Astrocyte (in vitro differentiated cells and primary cell): ENCODE measurements at regions not wholly inside any gene's neighbourhood (a gene's known extent, or its start where the extent isn't known, plus 50 kb on each side); places are given as distances from the start of the nearest gene placed in this dataset.

Experiments used
- DNase-seq: peaks from one replicate; pipeline ENCODE4 v3.0.0-alpha.2; 2010; ENCODE audit warnings: low read depth
- FAIRE-seq: peaks from 2 replicates; lab custom pipeline; 2011; peaks lifted over from hg19 to GRCh38; lab: Jason Lieb, UNC
- H2AFZ ChIP-seq: 2 replicates; pipeline ENCODE4 v1.6.0; 2012; ENCODE audit warnings: low read depth, low read length, inconsistent platforms
- H3K27ac ChIP-seq: 2 replicates; pipeline ENCODE4 v1.5.1; 2011; ENCODE audit warnings: low read depth, low read length, inconsistent platforms
- H3K27me3 ChIP-seq: 2 replicates; pipeline ENCODE4 v1.6.0; 2011; ENCODE audit warnings: low read length, inconsistent platforms; ENCODE audit not compliant: insufficient read depth
- H3K36me3 ChIP-seq: 2 replicates; pipeline ENCODE4 v1.5.1; 2011; ENCODE audit warnings: low read length, inconsistent platforms; ENCODE audit not compliant: insufficient read depth
- H3K4me1 ChIP-seq: 2 replicates; pipeline ENCODE4 v1.5.1; 2011; ENCODE audit warnings: low read length, inconsistent platforms; ENCODE audit not compliant: insufficient read depth
- H3K4me2 ChIP-seq: 2 replicates; pipeline ENCODE4 v1.6.0; 2012; ENCODE audit warnings: low read length, inconsistent platforms
- H3K4me3 ChIP-seq: 2 replicates; pipeline ENCODE4 v1.5.1; 2011; ENCODE audit warnings: low read depth, mild to moderate bottlenecking, low read length, inconsistent platforms; ENCODE audit not compliant: insufficient read depth
- H3K79me2 ChIP-seq: 2 replicates; pipeline ENCODE4 v1.6.0; 2012; ENCODE audit warnings: mild to moderate bottlenecking, low read length, inconsistent platforms; ENCODE audit not compliant: insufficient read depth
- H3K9ac ChIP-seq: 2 replicates; pipeline ENCODE4 v1.6.0; 2012; ENCODE audit warnings: mild to moderate bottlenecking, low read length, inconsistent platforms
- H3K9me3 ChIP-seq: 2 replicates; pipeline ENCODE4 v1.5.1; 2012; ENCODE audit warnings: low read depth, mild to moderate bottlenecking, low read length, inconsistent platforms; ENCODE audit not compliant: insufficient read depth
- H4K20me1 ChIP-seq: 2 replicates; pipeline ENCODE4 v1.6.0; 2012; ENCODE audit warnings: low read length, inconsistent platforms; ENCODE audit not compliant: insufficient read depth
- H3K27ac Mint-ChIP-seq: one replicate; pipeline ENCODE4 v1.8.0; 2021; ENCODE audit warnings: mild to moderate bottlenecking, mixed read lengths; ENCODE audit not compliant: unreplicated experiment
- H3K27me3 Mint-ChIP-seq: one replicate; pipeline ENCODE4 v1.8.0; 2021; ENCODE audit warnings: low read depth, mixed read lengths; ENCODE audit not compliant: unreplicated experiment
- H3K36me3 Mint-ChIP-seq: one replicate; pipeline ENCODE4 v1.8.0; 2021; ENCODE audit warnings: low read depth, mixed read lengths; ENCODE audit not compliant: unreplicated experiment
- H3K4me1 Mint-ChIP-seq: one replicate; pipeline ENCODE4 v1.8.0; 2021; ENCODE audit warnings: low read depth, mixed read lengths; ENCODE audit not compliant: unreplicated experiment
- H3K4me3 Mint-ChIP-seq: one replicate; pipeline ENCODE4 v1.8.0; 2021; ENCODE audit warnings: mild to moderate bottlenecking, moderate library complexity, mixed read lengths; ENCODE audit not compliant: unreplicated experiment
- H3K9me3 Mint-ChIP-seq: one replicate; pipeline ENCODE4 v1.8.0; 2021; ENCODE audit warnings: mild to moderate bottlenecking, mixed read lengths; ENCODE audit not compliant: unreplicated experiment
- CTCF ChIP-seq: IDR thresholded peaks from 2 replicates; pipeline ENCODE4 v1.5.1; 2011; ENCODE audit warnings: low read depth, mild to moderate bottlenecking, inconsistent platforms, low read length, moderate library complexity; ENCODE audit not compliant: insufficient read depth
- EZH2 ChIP-seq: IDR thresholded peaks from 2 replicates; pipeline ENCODE4 v1.6.1; 2012; ENCODE audit warnings: mild to moderate bottlenecking, low read length, inconsistent platforms; ENCODE audit not compliant: insufficient read depth

- H3K27ac ChIP-seq, result no peak overlapping the region
- FAIRE-seq, result no peak
- DNase-seq, result no peak
- H4K20me1 ChIP-seq, result no peaks in the 10 kb centered on the region
- peaks cover 5% of the 10 kb centered on the region for H3K9me3 Mint-ChIP-seq
- H3K4me3 ChIP-seq, result no peak overlapping the region
- TF ChIP-seq CTCF (no peak), EZH2 (no peak)
- no peak overlapping the region for H2AFZ ChIP-seq
- no peak overlapping the region for H3K27ac Mint-ChIP-seq
- H3K4me1 Mint-ChIP-seq, result peaks cover 11% of the 10 kb centered on the region
- H3K9ac ChIP-seq, result no peak overlapping the region
- peaks cover 10% of the 10 kb centered on the region for H3K36me3 Mint-ChIP-seq
- no peaks in the 10 kb centered on the region for H3K79me2 ChIP-seq
- H3K9me3 ChIP-seq, result no peaks in the 10 kb centered on the region
- no peak overlapping the region for H3K4me2 ChIP-seq
- no peaks in the 10 kb centered on the region for H3K27me3 Mint-ChIP-seq
- H3K4me1 ChIP-seq, result peaks cover 15% of the 10 kb centered on the region
- H3K36me3 ChIP-seq, result no peaks in the 10 kb centered on the region
- no peak overlapping the region for H3K4me3 Mint-ChIP-seq
- H3K27me3 ChIP-seq, result no peaks in the 10 kb centered on the region
Measured at GRCh38 chr21:29473808-29474207, 175.1 kb downstream of the BACH1 start.

- FAIRE-seq (no peak), DNase-seq (no peak)
- no peaks in the 10 kb centered on the region for H3K36me3 ChIP-seq
- Mint-ChIP-seq H3K9me3 (peaks cover 5% of the 10 kb centered on the region), H3K4me3 (no peak overlapping the region), H3K4me1 (peaks cover 11% of the 10 kb centered on the region), H3K27me3 (no peaks in the 10 kb centered on the region), H3K36me3 (peaks cover 10% of the 10 kb centered on the region), H3K27ac (no peak overlapping the region)
- H3K4me2 ChIP-seq, result no peak overlapping the region
- peaks cover 15% of the 10 kb centered on the region for H3K4me1 ChIP-seq
- H3K9ac ChIP-seq, result no peak overlapping the region
- H4K20me1 ChIP-seq, result no peaks in the 10 kb centered on the region
- H3K27ac ChIP-seq, result no peak overlapping the region
- TF ChIP-seq CTCF (no peak), EZH2 (no peak)
- H3K4me3 ChIP-seq, result no peak overlapping the region
- no peaks in the 10 kb centered on the region for H3K9me3 ChIP-seq
- no peaks in the 10 kb centered on the region for H3K79me2 ChIP-seq
- H2AFZ ChIP-seq, result no peak overlapping the region
- H3K27me3 ChIP-seq, result no peaks in the 10 kb centered on the region
Measured at GRCh38 chr21:29475329-29475728, 176.6 kb downstream of the BACH1 start.

GRCh38 chr21:29477347-29477746 is 178.6 kb downstream of the BACH1 start:
- no peaks in the 10 kb centered on the region for H3K27me3 ChIP-seq
- H3K4me3 ChIP-seq, result no peak overlapping the region
- H3K9ac ChIP-seq, result peak overlapping the region; percentile 26
- Mint-ChIP-seq H3K4me1 (peaks cover 14% of the 10 kb centered on the region), H3K4me3 (no peak overlapping the region), H3K36me3 (peaks cover 12% of the 10 kb centered on the region), H3K27me3 (no peaks in the 10 kb centered on the region), H3K9me3 (peaks cover 5% of the 10 kb centered on the region), H3K27ac (peak overlapping the region; percentile 19)
- peak overlapping the region; percentile 74 for H3K4me2 ChIP-seq
- H3K27ac ChIP-seq, result peak overlapping the region; percentile 53
- no peak for FAIRE-seq
- TF ChIP-seq CTCF, result no peak
- TF ChIP-seq EZH2, result no peak
- no peaks in the 10 kb centered on the region for H3K36me3 ChIP-seq
- peak; percentile 0 for DNase-seq
- no peaks in the 10 kb centered on the region for H3K79me2 ChIP-seq
- H3K9me3 ChIP-seq, result no peaks in the 10 kb centered on the region
- H3K4me1 ChIP-seq, result peaks cover 15% of the 10 kb centered on the region
- H4K20me1 ChIP-seq, result no peaks in the 10 kb centered on the region
- H2AFZ ChIP-seq, result no peak overlapping the region
